NCI-H2081 (cell line): ENCODE measurements at regions not wholly inside any gene's neighbourhood (a gene's known extent, or its start where the extent isn't known, plus 50 kb on each side); places are given as distances from the start of the nearest gene placed in this dataset.
"Not testable (repeated sequence)": the region's sequence is repeated elsewhere in the genome, so short reads cannot be mapped to it uniquely, and the experiment has no call there.

Experiments
- DNase-seq, 2 experiments: peaks; one replicate each; lab custom pipeline; 2025; lab: John Stamatoyannopoulos, UW

DNA sequence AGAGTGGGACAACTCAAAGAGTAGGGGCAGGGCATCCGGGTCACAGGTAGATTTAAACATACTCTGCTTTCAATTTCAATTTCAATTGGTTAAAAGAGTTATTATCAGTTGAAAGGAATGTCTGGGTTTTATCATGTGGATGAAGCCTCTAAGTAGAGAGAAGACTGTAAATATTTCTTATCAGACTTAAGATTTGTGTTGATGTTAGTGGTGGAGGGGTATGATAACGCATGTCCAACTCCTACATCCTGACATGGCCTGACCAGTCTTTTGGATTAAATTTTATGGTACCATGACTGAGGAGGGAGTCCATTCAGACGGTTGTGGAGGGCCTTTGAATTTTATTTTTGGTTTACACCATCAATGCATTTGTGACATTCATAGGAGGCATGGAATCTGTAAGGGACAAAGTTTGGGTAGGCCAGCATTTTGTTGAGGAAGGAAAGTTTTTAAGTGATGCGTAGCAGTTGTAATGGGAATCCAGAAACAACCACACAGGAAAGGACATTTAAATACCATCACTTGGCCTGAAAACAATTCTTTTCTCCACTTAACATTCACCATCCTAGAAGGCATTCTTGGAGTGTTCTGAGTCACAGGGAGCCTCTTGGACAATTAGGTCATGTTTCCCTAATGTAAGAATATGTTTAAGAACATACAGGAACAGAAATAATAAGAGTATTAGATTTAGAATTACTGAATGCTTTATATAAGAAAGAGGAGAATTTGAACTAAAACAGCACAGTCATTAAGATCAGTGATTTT lies 371.9 kb downstream of the ATP23 start:
- DNase-seq = no peak

DNA sequence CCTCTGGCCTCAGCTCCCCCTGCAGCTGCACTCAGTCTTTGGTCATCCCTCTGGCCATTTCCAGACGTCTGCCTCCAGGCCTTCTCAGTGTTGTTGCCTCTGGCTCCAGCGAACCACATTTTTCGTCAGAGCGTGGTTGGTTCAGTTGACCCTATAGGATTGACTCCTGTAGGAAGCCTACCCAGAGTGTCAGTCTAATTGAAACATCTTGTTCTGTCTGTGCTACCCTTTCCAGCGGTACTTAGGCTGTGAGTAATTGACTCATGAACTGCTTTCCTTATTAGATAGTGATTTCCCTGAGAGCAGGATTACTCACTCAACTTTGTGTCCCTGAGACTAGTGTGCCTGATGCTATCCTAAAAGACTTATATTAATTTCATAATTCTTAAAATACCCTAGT lies 373.2 kb downstream of the ATP23 start:
- DNase-seq = no peak

DNA sequence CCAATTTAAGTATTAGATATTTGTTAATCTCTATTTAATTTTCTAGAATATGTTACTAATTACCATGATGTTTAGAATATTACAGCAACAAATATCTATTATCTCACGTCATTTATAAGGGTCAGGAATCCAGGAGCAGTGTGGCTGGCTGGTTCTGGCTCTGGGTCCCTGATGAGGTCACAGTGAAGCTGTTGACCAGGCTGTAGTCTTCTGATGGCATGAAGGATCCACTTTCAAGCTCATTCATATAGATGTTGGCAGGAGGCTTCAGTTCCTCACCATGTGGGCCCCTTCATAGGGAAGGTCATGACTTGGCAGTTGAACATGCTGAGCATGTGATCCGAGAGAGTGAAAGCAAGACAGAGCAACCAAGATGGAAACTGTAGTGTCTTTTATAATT lies 375.6 kb downstream of the ATP23 start:
- no peak for DNase-seq

DNA sequence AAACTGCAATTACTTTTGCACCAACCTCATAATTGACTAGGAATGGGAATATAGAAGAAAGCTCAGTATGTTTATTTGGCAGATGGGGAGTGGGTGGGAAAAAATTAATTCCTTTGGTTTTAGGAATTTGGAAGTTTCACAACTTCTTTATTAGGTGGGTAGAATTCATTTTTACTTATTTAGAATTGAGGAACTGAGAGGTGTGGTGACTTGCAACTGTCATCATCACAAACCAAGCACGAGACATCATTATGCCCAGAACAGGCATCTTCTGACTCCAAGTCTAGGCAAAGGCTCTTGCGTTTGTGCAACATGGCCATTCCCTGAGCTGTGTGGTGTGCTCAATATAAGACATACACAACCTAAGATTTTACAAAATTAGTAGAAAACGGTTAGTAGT lies 380.0 kb downstream of the ATP23 start:
- no peak for DNase-seq

DNA sequence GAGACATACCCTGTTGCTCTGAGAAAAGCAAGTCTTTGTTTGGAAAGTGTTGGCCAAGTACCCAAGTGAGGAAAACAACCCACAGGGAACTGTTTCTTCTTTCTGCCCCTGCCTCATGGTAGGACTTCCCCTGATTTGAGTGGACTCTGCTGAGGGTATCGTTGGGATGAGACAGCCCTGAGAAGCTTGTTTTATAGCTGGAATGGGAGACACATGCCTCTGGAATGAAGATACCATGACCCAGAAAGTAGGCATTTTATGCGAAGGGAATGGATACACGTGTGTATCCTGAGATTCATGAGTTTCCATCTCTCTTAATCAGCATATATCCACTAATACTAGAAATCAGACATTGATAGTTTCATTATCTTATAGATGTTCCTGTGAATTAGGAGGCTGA lies 382.3 kb downstream of the ATP23 start:
- no peak for DNase-seq

DNA sequence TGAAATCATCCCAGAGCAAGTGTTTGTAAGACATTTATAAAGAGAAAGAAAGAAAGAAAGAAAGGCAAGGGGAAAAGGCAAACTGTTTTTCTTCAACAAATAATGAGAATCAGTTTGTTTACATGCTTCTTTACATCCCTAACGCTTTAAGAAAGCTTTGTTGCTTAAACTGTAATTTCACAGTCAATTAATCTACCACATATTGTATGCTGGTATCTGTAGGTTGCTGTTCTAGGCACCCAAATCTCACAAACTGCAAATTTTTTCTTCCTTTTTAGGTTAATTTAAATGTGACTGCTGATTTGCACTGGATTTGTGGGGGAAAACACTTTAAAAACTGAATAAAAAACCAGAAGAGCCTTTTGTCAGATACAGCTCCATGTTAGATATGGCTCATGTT lies 384.2 kb downstream of the ATP23 start:
- no peak for DNase-seq

DNA sequence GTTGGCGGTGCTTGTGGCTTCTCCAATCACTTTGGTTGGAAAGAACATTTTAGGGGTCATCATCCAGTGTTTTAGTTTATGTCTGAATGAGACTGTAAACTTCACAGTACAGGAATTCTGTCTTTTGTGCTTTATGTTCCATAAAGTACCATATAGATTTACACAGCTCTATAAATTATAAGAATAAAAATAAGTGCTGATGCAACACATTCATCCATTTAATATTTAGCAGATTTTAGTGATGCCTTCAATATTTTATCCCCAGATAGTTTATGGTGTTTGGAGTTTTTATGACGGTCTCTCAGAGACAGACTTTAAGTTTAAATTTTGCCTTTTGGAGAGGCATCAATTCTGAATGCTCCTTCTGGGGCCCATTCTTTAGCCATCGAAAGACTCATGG lies 385.2 kb downstream of the ATP23 start:
- DNase-seq = no peak

DNA sequence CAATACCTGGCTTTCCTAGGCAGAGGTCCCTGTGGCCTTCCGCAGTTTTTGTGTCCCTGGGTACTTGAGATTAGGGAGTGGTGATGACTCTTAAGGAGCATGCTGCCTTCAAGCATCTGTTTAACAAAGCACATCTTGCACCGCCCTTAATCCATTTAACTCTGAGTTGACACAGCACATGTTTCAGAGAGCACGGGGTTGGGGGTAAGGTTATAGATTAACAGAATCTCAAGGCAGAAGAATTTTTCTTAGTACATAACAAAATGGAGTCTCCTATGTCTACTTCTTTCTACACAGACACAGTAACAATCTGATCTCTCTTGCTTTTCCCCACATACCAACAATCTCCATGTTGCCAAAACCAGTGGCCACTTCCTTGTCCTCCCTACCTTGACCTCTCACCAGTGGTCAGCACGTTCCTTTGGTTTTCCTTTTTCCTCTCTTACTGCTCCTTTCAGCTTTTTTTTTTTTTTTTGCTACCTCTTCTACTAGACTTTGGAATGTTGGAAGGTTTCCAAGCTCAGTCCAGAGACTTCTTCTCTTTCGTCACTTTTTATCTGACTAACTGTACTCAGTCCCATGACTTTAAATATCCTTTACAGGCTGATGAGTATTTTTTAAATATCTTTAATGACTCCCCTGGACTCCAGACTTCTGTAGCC lies 395.3 kb downstream of the ATP23 start:
- DNase-seq = not testable (repeated sequence)

DNA sequence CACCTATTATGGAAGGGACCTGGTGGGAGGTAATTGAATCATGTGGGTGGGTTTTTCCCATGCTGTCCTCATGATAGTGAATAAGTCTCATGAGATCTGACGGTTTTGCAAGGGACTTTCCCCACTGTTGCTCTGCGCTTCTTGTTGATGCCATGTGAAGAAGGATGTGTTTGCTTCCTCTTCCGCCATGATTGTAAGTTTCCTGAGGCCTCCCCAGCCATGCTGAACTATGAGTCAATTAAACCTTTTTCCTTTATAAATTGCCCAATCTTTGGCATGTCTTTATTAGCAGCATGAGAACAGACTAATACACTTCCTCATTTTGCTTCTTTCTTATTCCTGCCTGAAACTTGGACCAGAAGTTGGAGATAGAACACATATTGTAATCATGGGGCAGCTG lies 396.2 kb downstream of the ATP23 start:
- not testable (repeated sequence) for DNase-seq

DNA sequence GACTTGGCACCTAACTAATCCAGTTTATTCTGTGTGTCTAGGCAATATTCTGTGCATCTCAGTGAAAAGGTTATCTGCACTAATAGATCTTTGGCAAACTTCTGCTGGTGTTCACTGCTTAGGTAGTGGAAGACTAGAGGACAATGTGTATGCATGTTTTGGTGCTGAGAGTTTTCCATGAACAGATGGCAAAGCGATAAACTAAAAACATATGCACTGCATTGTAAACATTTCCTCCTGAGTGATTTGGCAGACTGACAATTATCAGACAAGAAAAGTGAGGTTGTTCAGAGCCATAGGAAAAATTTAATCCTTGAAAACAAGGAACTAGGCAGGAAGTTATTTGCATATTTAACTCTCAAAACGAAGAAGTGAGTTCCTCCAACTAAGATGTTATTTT lies 400.4 kb downstream of the ATP23 start:
- peak; percentile 40 to 83 for DNase-seq

DNA sequence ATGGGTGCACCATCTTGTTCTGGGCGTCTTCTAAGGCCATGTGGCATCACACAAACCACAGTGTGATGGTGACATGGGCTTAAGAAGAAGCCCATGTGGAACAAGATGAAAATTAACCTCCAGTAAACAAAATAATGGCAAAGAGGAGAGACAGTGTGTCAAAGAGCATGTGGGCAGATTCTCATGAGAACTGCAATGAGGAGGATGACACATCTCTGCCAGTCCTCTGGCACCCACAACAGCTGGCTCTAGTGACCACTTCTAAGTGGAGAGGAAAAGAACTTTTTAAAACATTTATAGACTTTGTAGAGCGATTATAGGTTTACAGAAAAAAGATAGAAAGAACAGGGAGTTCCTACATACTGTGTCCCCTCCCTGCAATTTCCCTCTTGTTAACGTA lies 401.4 kb downstream of the ATP23 start:
- no peak for DNase-seq

DNA sequence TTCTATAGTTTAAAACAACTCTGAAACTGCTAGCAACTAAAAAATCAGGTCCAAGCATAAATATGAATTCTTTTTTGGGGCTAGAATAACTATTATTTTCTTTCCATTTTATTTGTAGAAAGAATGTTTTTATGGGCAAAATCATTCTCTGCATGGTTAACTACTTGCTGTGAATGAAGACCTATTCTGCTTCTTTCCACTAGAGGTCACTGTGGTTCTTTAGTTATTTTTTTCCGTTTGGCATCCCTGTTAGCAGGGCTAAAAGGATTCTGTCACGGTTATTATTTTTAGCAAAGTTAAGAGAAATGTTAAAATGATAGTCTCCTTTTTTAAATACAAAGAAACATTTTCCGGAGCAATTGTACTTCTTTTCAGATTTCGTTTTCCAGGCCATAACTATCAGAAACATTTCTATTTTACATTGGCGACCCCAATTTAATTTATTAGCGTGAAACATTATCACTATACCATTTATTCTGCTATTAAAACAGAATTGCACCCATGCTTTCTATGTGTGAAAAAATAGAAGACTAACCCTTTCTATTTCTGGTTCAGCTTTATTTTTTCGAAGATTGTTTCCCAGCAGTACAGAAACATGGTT lies 404.8 kb downstream of the ATP23 start:
- peak; percentile 65 to 66 for DNase-seq

DNA sequence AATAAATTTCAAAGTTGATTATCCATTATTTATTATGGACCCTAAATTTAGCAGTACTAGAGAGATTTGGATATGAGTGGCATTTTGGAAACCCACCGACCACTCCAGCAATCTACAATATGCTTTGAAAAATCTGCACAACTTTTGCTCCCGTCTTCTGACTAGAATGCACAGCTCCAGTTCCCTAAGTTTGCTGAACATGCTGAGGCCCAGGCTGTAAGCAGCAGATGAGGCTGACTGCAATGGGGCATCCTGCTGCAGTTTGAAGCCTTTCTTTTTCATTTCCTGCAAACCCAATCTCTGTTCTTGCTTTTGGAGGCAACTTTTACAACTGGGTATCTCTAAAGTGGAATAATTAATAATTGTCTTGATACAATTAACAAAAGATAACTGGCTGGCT lies 405.8 kb downstream of the ATP23 start:
- DNase-seq = no peak

DNA sequence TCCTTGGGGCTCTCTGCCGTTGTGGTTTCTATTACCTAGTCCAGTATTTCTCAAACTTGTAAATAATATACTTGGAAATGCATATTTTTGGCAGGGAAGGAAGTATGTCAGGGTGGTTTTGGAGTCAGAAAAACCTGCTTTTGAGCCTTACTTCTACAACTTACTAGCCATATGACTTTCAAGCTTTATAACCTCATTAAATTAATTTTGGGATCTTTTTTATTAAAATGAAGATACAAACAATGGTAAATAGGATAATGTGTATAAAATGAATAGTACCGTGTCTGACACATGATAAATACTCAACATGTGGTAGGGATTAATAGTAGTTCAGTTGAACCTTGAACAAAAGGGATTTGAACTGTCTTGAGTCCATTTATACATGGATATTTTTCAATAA lies 406.3 kb downstream of the ATP23 start:
- DNase-seq = no peak

DNA sequence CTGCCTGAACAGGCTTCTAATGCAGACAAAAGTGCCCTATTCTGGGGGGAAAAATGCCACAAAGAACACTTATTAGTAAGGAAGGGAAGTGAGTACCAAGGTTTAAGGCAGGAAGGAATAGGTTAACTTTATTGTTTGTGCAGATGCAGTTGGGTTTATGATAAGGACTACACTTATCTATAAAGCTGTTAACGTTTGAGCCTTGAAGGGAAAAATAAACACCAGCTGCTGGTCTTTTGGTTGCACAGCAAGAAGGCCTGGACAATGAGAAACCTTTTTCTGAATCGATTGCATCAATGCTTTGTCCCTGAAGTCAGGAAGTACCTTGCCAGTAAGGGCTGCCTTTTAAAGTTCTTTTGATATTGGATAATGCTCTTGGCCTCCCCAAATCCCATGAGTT lies 407.8 kb downstream of the ATP23 start:
- no peak for DNase-seq

DNA sequence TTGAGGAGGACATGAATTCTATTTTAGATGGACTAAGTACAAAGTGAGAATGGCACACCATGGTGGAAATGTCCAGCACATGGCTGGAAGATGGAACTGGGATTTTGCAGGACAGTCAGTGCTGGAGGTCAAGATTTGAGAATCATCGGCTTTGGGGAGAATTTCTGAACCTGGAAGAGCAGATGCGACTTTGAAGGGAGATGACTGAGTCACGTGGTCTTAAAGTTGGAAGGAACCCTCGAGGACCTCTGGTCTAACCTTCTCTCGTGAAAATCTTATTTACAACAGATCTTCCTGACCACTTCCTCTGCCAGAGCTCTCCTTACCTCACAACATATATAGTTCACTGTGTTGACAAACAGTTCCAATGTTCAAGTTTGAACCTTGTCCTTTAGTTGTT lies 415.4 kb downstream of the ATP23 start:
- no peak for DNase-seq

DNA sequence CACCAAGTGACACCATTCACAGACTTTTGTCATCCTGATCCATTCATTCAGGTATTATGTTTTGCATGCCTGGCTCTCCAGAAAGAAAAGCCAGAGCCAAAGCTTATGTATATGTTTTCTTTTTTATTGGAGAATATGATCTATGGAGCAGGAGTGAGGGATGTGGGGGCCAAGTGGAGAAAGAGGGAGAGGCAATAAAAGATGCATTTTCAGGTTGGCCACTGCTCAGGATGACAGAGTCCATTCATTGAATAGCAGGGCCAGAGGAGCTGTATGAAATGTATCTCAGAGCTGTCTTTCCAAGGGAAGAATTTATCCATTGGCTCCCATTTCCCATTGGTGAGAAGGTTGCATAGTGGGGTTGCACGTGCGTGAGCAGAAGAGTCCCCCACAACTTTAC lies 416.1 kb downstream of the ATP23 start:
- no peak for DNase-seq

DNA sequence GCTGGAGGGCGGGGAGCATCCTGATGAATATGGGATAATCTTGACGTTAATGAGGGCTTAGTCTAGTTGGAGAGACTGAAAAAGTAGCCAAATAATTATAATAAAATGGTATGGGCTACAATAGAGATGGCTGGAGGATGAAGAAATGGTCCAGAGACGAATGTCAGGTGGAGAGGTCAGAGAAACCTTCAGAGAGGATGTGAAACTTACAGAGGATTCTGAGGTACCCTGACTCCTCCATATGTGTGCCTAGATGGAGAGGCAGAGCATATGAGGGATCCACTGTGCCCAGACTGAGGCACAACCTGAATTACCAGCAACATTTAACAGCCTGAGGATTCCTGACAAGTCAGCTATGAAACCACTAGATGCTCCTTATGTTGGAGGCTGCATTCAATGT lies 417.0 kb downstream of the ATP23 start:
- DNase-seq = no peak

DNA sequence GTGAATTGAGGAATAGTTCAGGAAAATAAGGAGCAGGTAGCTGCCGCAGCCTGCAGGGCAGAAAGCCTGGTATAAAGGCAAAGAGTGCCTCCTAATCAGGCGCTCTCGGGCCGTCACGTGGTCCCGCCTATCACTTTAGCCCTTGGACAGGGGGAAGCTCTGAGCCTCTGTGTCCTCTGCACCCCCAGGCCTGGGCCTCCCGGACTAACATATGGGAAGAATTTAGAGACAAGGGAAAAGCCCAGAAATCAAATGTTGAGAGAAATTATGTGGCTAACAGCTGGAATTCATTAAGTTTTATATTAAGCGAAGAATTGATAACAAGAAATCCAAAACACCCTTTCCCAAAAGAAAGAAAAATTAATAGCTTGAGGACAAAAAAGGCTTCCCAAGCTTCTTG lies 417.7 kb downstream of the ATP23 start:
- DNase-seq = no peak

DNA sequence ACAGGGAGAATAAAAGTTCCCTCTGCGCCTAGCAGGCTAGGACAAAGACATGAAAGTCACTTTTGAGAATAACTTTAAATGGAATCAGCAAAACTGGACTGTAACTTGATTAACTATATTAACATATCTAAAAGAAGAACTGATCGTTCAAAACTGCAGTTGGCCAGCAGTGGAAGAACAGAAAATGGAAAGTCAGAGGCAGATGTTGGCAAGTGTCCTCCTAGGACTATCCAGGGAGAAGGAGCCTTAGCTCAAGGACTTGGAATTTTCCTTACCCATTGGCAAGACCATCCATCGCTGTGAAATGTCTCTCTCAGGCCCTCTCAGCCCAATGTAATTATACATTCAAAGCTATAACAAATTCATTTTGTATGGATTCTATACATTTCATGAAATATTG lies 419.7 kb downstream of the ATP23 start:
- DNase-seq = no peak

DNA sequence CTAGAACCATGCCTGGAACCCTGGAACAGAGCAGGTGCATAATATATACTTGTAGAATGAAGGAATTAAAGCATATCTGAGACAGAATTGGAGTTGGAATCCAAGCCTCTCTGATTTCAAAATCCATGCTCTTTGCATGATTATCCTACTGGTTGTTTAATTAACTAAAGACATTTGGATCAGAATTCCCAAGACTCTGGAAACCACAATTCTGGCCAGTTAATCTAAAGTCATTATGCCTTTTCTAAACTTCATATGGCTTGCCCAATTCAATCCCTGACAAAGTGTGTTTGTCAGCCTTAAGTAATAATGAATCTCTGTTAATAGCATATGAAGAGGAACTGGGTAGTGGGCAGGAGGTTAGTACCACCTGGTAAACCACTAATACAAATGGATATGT lies 422.6 kb downstream of the ATP23 start:
- no peak for DNase-seq

DNA sequence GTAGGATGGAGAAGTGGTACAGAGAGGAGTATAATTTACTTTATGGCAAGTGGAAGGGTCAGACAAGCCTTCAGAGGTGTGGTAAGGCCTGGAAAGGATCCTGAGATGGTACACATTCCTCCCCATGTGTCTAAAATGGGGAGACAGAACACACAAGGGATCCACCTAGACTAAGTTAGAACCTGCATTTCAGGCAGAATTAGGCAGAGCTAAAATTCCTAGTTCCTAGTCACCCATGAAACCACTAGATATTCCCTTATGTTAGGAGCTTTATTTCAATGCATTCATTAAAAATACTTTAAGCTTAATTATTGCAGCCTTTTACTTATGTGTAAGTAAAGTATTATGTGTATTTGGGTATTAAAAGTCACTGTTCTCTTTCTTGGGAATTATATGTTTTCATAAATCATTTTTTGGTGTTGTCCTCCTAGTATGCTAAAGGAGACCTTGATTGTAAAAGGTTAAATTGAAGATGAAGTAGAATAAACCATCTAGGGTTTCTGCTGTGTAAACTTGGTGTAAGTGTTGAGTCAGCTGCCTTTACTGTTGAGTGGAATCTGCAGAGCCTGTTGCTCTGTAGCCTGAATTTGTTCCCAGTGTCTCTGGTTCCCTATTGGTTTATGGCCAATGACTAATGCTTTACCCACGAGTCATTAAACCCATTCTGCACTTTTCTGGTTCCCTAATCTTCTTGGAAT lies 423.2 kb downstream of the ATP23 start:
- DNase-seq = no peak

DNA sequence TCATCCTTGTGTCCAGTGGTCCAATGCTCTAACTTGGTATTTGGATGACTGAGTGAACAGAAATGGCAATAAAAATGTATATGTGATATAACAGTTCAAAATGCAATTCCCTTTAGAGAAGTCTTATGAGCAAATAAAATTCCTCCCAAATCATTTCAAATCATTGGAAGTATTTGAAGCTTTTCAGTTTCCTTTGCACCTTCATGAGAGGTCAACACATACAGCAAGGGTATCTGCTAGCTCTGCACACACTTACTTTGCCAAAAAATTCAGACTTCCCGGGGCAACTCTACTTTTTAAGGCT lies 423.7 kb downstream of the ATP23 start:
- no peak for DNase-seq
